ENCODE measurements at regions not wholly inside any gene's neighbourhood (a gene's known extent, or its start where the extent isn't known, plus 50 kb on each side); places are given as distances from the start of the nearest gene placed in this dataset.

GRCh38 chr13:105147461-105147860 lies 1388.0 kb downstream of the EFNB2 start:
- TF ChIP-seq, protein P1, sequence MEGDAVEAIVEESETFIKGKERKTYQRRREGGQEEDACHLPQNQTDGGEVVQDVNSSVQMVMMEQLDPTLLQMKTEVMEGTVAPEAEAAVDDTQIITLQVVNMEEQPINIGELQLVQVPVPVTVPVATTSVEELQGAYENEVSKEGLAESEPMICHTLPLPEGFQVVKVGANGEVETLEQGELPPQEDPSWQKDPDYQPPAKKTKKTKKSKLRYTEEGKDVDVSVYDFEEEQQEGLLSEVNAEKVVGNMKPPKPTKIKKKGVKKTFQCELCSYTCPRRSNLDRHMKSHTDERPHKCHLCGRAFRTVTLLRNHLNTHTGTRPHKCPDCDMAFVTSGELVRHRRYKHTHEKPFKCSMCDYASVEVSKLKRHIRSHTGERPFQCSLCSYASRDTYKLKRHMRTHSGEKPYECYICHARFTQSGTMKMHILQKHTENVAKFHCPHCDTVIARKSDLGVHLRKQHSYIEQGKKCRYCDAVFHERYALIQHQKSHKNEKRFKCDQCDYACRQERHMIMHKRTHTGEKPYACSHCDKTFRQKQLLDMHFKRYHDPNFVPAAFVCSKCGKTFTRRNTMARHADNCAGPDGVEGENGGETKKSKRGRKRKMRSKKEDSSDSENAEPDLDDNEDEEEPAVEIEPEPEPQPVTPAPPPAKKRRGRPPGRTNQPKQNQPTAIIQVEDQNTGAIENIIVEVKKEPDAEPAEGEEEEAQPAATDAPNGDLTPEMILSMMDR (IDR thresholded peaks at IDR 0.05): no peak
- no peak for TF ChIP-seq POLR2A (IDR thresholded peaks at IDR 0.05)

Measured in thyroid gland (tissue), 4 donors.